ENCODE measurements at regions not wholly inside any gene's neighbourhood (a gene's known extent, or its start where the extent isn't known, plus 50 kb on each side); places are given as distances from the start of the nearest gene placed in this dataset.
"Not testable (repeated sequence)": the region's sequence is repeated elsewhere in the genome, so short reads cannot be mapped to it uniquely, and the experiment has no call there.

GRCh38 chr1:29954591-29954990 is 718.3 kb downstream of the PTPRU start:
- no peak for DNase-seq (ENCODE audit: low read depth)

GRCh38 chr1:29953961-29954360 is 717.6 kb downstream of the PTPRU start:
- no peak for DNase-seq (ENCODE audit: low read depth)

- DNase-seq (ENCODE audit: low read depth): no peak
Measured at GRCh38 chr1:29949676-29950075, 713.4 kb downstream of the PTPRU start.

- DNase-seq (ENCODE audit: low read depth): no peak
Measured at GRCh38 chr1:29948581-29948980, 712.3 kb downstream of the PTPRU start.

- DNase-seq (ENCODE audit: low read depth): no peak
Measured at GRCh38 chr1:29946057-29946456, 709.7 kb downstream of the PTPRU start.

- DNase-seq (ENCODE audit: low read depth): no peak
Measured at GRCh38 chr1:29945426-29945825, 709.1 kb downstream of the PTPRU start.

- no peak for DNase-seq (ENCODE audit: low read depth)
Measured at GRCh38 chr1:29944253-29944905, 708.1 kb downstream of the PTPRU start.

- DNase-seq (ENCODE audit: low read depth): no peak
Measured at GRCh38 chr1:29943034-29943433, 706.7 kb downstream of the PTPRU start.

GRCh38 chr1:29939079-29939478 is 702.8 kb downstream of the PTPRU start:
- no peak for DNase-seq (ENCODE audit: low read depth)

GRCh38 chr1:29937356-29937755 is 701.0 kb downstream of the PTPRU start:
- no peak for DNase-seq (ENCODE audit: low read depth)

GRCh38 chr1:29936031-29936544 is 699.8 kb downstream of the PTPRU start:
- no peak for DNase-seq (ENCODE audit: low read depth)

GRCh38 chr1:29934255-29934772 is 698.0 kb downstream of the PTPRU start:
- no peak for DNase-seq (ENCODE audit: low read depth)

- DNase-seq (ENCODE audit: low read depth): no peak
Measured at GRCh38 chr1:29933067-29933466, 696.7 kb downstream of the PTPRU start.

- DNase-seq (ENCODE audit: low read depth): no peak
Measured at GRCh38 chr1:29932626-29933025, 696.3 kb downstream of the PTPRU start.

- no peak for DNase-seq (ENCODE audit: low read depth)
Measured at GRCh38 chr1:29931477-29932175, 695.3 kb downstream of the PTPRU start.

- DNase-seq (ENCODE audit: low read depth): no peak
Measured at GRCh38 chr1:29925058-29925457, 688.7 kb downstream of the PTPRU start.

- no peak for DNase-seq (ENCODE audit: low read depth)
Measured at GRCh38 chr1:29924017-29924431, 687.7 kb downstream of the PTPRU start.

GRCh38 chr1:29921741-29922140 is 685.4 kb downstream of the PTPRU start:
- no peak for DNase-seq (ENCODE audit: low read depth)

GRCh38 chr1:29920784-29921183 is 684.5 kb downstream of the PTPRU start:
- no peak for DNase-seq (ENCODE audit: low read depth)

GRCh38 chr1:29920316-29920715 is 684.0 kb downstream of the PTPRU start:
- DNase-seq (ENCODE audit: low read depth): no peak

GRCh38 chr1:29919041-29919440 is 682.7 kb downstream of the PTPRU start:
- DNase-seq (ENCODE audit: low read depth): not testable (repeated sequence)

GRCh38 chr1:29916656-29917369 is 680.5 kb downstream of the PTPRU start:
- DNase-seq (ENCODE audit: low read depth): no peak
